SK-N-SH (cell line): ENCODE measurements at regions not wholly inside any gene's neighbourhood (a gene's known extent, or its start where the extent isn't known, plus 50 kb on each side); places are given as distances from the start of the nearest gene placed in this dataset.

Source experiments
- CTCF ChIA-PET: fragments of 300-600, 350-600 bp; formaldehyde crosslinking; extraction: SDS; loops from one replicate; lab custom pipeline; 2021; lab: Yijun Ruan, JAX
- POLR2A ChIA-PET: fragments of 350-600 bp; sonication (Branson Sonifier 250); formaldehyde crosslinking; extraction: SDS; loops from one replicate; lab custom pipeline; 2020; ENCODE audit warnings: antibody characterized with exemption, inconsistent platforms; lab: Yijun Ruan, JAX
- DNase-seq: peaks from one replicate; pipeline ENCODE4 v3.0.0; 2012
- H2AFZ ChIP-seq: fragments of 200-600 bp; sonication (generic); 2 replicates; pipeline ENCODE4 v1.8.1; 2016; ENCODE audit warnings: antibody characterized with exemption, mild to moderate bottlenecking, low read depth
- H3F3A ChIP-seq: fragments of 200-600 bp; sonication (generic); replicated peaks from 2 replicates; pipeline ENCODE3; 2016; ENCODE audit warnings: antibody characterized with exemption, mild to moderate bottlenecking; ENCODE audit not compliant: insufficient read depth
- H3K27ac ChIP-seq, 2 experiments: fragments of 200-500 bp in 1 of 2; fragments of 200-600 bp in 1 of 2; sonication (Bioruptor generic) in 1 of 2; sonication (generic), shearing (Covaris generic) in 1 of 2; 2 replicates each; pipeline versions ENCODE4 v1.5.1 to v1.6.1; 2014 to 2016; ENCODE audit warnings: low read depth in 2 of 2, inconsistent platforms in 1 of 2, low read length in 1 of 2, mild to moderate bottlenecking in 1 of 2, mixed read lengths in 1 of 2
- H3K27me3 ChIP-seq: fragments of 200-600 bp; sonication (generic), shearing (Covaris generic); 2 replicates; pipeline ENCODE4 v1.6.1; 2016; ENCODE audit warnings: mixed run types; ENCODE audit not compliant: insufficient read depth
- H3K36me3 ChIP-seq, 2 experiments: fragments of 200-500 bp in 1 of 2; fragments of 200-600 bp in 1 of 2; sonication (Bioruptor generic) in 1 of 2; sonication (generic) in 1 of 2; replicated peaks in 1 of 2; 2 replicates each; pipeline versions ENCODE3 to v1.5.1; 2014 to 2016; ENCODE audit warnings: low read length in 1 of 2, mild to moderate bottlenecking in 1 of 2; ENCODE audit not compliant: insufficient read depth in 2 of 2, control insufficient read depth in 1 of 2
- H3K4me1 ChIP-seq, 2 experiments: fragments of 200-500 bp in 1 of 2; fragments of 200-600 bp in 1 of 2; sonication (Bioruptor generic) in 1 of 2; sonication (generic), shearing (Covaris generic) in 1 of 2; 2 replicates each; pipeline versions ENCODE4 v1.5.1 to v1.6.1; 2014 to 2016; ENCODE audit warnings: low read depth in 1 of 2, low read length in 1 of 2, mixed run types in 1 of 2; ENCODE audit not compliant: insufficient read depth in 2 of 2, control insufficient read depth in 1 of 2
- H3K4me2 ChIP-seq: fragments of 200-600 bp; sonication (generic), shearing (Covaris generic); 2 replicates; pipeline ENCODE4 v1.6.1; 2017; ENCODE audit warnings: mixed run types
- H3K4me3 ChIP-seq, 2 experiments: fragments of 200-500 bp in 1 of 2; fragments of 200-600 bp in 1 of 2; sonication (Bioruptor generic) in 1 of 2; sonication (generic), shearing (Covaris generic) in 1 of 2; 2 replicates each; pipeline versions ENCODE4 v1.5.1 to v1.8.1; 2014 to 2016; ENCODE audit warnings: low read depth in 2 of 2, inconsistent platforms in 1 of 2, low read length in 1 of 2, mild to moderate bottlenecking in 1 of 2, mixed read lengths in 1 of 2, moderate library complexity in 1 of 2
- H3K79me2 ChIP-seq: fragments of 200-600 bp; sonication (generic); 2 replicates; pipeline ENCODE4 v1.8.1; 2017; ENCODE audit warnings: mild to moderate bottlenecking; ENCODE audit not compliant: insufficient read depth
- H3K9ac ChIP-seq: fragments of 200-600 bp; sonication (generic); 2 replicates; pipeline ENCODE4 v1.6.1; 2017; ENCODE audit warnings: mixed run types
- H3K9me2 ChIP-seq: fragments of 200-600 bp; sonication (generic); 2 replicates; pipeline ENCODE4 v1.6.1; 2017; ENCODE audit warnings: mixed run types
- H3K9me3 ChIP-seq: fragments of 200-600 bp; sonication (generic); 2 replicates; pipeline ENCODE4 v1.6.1; 2017; ENCODE audit warnings: mixed run types, mild to moderate bottlenecking, moderate library complexity
- H4K20me1 ChIP-seq: fragments of 200-600 bp; sonication (generic); 2 replicates; pipeline ENCODE4 v1.6.1; 2017; ENCODE audit warnings: mild to moderate bottlenecking, mixed run types; ENCODE audit not compliant: insufficient read depth
- CHD2 ChIP-seq: fragments of 150-350 bp; IDR thresholded peaks from 2 replicates; pipeline ENCODE4 v1.6.1; 2018; ENCODE audit warnings: low read length; ENCODE audit not compliant: partially characterized antibody
- ELF1 ChIP-seq: IDR thresholded peaks from 2 replicates; pipeline ENCODE4 v1.4.0; 2012
- EZH2phosphoT487 ChIP-seq: fragments of 200-600 bp; sonication (generic); IDR thresholded peaks from 2 replicates; pipeline ENCODE4 v1.6.1; 2017; ENCODE audit warnings: low read depth, mixed run types, mild to moderate bottlenecking, antibody characterized with exemption, moderate library complexity, borderline replicate concordance
- FOXM1 ChIP-seq: IDR thresholded peaks from 2 replicates; pipeline ENCODE4 v1.4.0; 2012; ENCODE audit warnings: low read depth, mild to moderate bottlenecking
- GATA2 ChIP-seq: sonication (generic); formaldehyde crosslinking; IDR thresholded peaks from 2 replicates; pipeline ENCODE4 v1.5.0; 2020; ENCODE audit warnings: mild to moderate bottlenecking, missing genetic modification reagents
- IRF3 ChIP-seq: fragments of 150-350 bp; IDR thresholded peaks from 2 replicates; pipeline ENCODE4 v1.6.1; 2016; ENCODE audit warnings: mild to moderate bottlenecking, low read depth, low read length
- MAX ChIP-seq: IDR thresholded peaks from 2 replicates; pipeline ENCODE4 v1.4.0; 2012; ENCODE audit warnings: low read depth
- NFIC ChIP-seq: IDR thresholded peaks from 2 replicates; pipeline ENCODE4 v1.4.0; 2012; ENCODE audit warnings: borderline replicate concordance
- PBX3 ChIP-seq: IDR thresholded peaks from 2 replicates; pipeline ENCODE4; 2012
- POLR2AphosphoS5 ChIP-seq: IDR thresholded peaks from 2 replicates; pipeline ENCODE4 v1.6.1; 2012; ENCODE audit warnings: low read depth, low read length
- RCOR1 ChIP-seq: fragments of 150-350 bp; IDR thresholded peaks from 2 replicates; pipeline ENCODE4 v1.6.1; 2017; ENCODE audit warnings: antibody characterized with exemption, low read length
- REST ChIP-seq: IDR thresholded peaks from 2 replicates; pipeline ENCODE4 v1.6.1; 2012; ENCODE audit warnings: mild to moderate bottlenecking, low read depth, low read length, moderate library complexity
- RXRA ChIP-seq: IDR thresholded peaks from 2 replicates; pipeline ENCODE4 v1.4.0; 2012; ENCODE audit warnings: low read depth, mild to moderate bottlenecking, borderline replicate concordance
- TAF1 ChIP-seq: IDR thresholded peaks from 2 replicates; pipeline ENCODE4 v1.6.1; 2012; ENCODE audit warnings: low read depth, mild to moderate bottlenecking, low read length, moderate library complexity, borderline replicate concordance
- TEAD4 ChIP-seq: IDR thresholded peaks from 2 replicates; pipeline ENCODE4 v1.4.0; 2012; ENCODE audit warnings: mild to moderate bottlenecking, borderline replicate concordance; ENCODE audit not compliant: insufficient read depth
- USF1 ChIP-seq: IDR thresholded peaks from 2 replicates; pipeline ENCODE4 v1.4.0; 2012; ENCODE audit warnings: low read depth, borderline replicate concordance
- YY1 ChIP-seq: IDR thresholded peaks from 2 replicates; pipeline ENCODE4 v1.4.0; 2012; ENCODE audit warnings: low read depth, mild to moderate bottlenecking
- WGBS: methylation state at CpG from one replicate; pipeline ENCODE4 v1.1.6; 2017; ENCODE audit warnings: low lambda C conversion rate; 5-methylcytosine and 5-hydroxymethylcytosine counted together

- WGBS = 41% methylated on average over 1 of the region's 1 CpG
- Histone ChIP-seq H3K79me2 (no peaks in the 10 kb centered on the region), H3K4me1 (peaks cover 5 to 7% of the 10 kb centered on the region in 2 experiments; a peak in 2 of 4 replicates), H3K9ac (no peak overlapping the region), H4K20me1 (no peaks in the 10 kb centered on the region), H3F3A (no peaks in the 10 kb centered on the region), H3K9me3 (no peaks in the 10 kb centered on the region), H3K4me2 (no peak overlapping the region), H3K27me3 (no peaks in the 10 kb centered on the region), H3K36me3 (no peaks in the 10 kb centered on the region), H3K27ac (no peak overlapping the region), H3K4me3 (no peak overlapping the region), H2AFZ (no peak overlapping the region), H3K9me2 (no peaks in the 10 kb centered on the region)
- DNase-seq = no peak
- ChIA-PET CTCF (no interaction called here), POLR2A (no interaction called here)
- no peak for TF ChIP-seq TEAD4
- no peak for TF ChIP-seq REST
- no peak for TF ChIP-seq YY1
Observed at GRCh38 chr11:112518371-112518770, 257.7 kb upstream of the PLET1 start.

GRCh38 chr11:112519751-112520150, 259.1 kb upstream of the PLET1 start:
- CTCF ChIA-PET = interaction anchor here (1.1 kb wide), 1 partner anchor 36 kb away, joined by 3 read pairs; no protein-coding TSS in a partner anchor
- WGBS = 55% methylated on average over 5 of the region's 5 CpGs
- H3K9ac ChIP-seq = no peak overlapping the region

More at GRCh38 chr11:112519751-112520150, 259.1 kb upstream of the PLET1 start:
- TF ChIP-seq PBX3 (no peak), RCOR1 (no peak), FOXM1 (no peak), TEAD4 (no peak), MAX (no peak), NFIC (no peak), IRF3 (no peak), ELF1 (no peak), CHD2 (no peak), POLR2AphosphoS5 (no peak), EZH2phosphoT487 (no peak), USF1 (no peak), GATA2 (CRISPR knock-in tag) (no peak), RXRA (no peak), TAF1 (no peak)
- H3K27me3 ChIP-seq = no peaks in the 10 kb centered on the region
- DNase-seq = no peak
- H2AFZ ChIP-seq = no peak overlapping the region
- H3K9me3 ChIP-seq = no peaks in the 10 kb centered on the region
- no peak overlapping the region for H3K4me3 ChIP-seq
- no peaks in the 10 kb centered on the region for H4K20me1 ChIP-seq
- H3K4me1 ChIP-seq = peaks cover 9 to 14% of the 10 kb centered on the region in 2 experiments; a peak in 2 of 4 replicates
- H3K36me3 ChIP-seq = no peaks in the 10 kb centered on the region
- no peak overlapping the region for H3K4me2 ChIP-seq
- no peak overlapping the region for H3K27ac ChIP-seq
- H3F3A ChIP-seq = no peaks in the 10 kb centered on the region
- H3K79me2 ChIP-seq = no peaks in the 10 kb centered on the region
- no peaks in the 10 kb centered on the region for H3K9me2 ChIP-seq
- POLR2A ChIA-PET = no interaction called here
